AG04450 (cell line): ENCODE measurements at regions not wholly inside any gene's neighbourhood (a gene's known extent, or its start where the extent isn't known, plus 50 kb on each side); places are given as distances from the start of the nearest gene placed in this dataset.
A peak's percentile ranks its signal among the peaks of the same experiment; 100 is the strongest.

Source experiments
- CTCF ChIA-PET: fragments of 300-600, 350-600 bp; formaldehyde crosslinking; extraction: SDS; loops from one replicate; lab custom pipeline; 2022; ENCODE audit warnings: antibody characterized with exemption, inconsistent platforms; lab: Charles Lee
- POLR2A ChIA-PET: fragments of 350-600 bp; formaldehyde crosslinking; extraction: SDS; loops from one replicate; lab custom pipeline; 2021; ENCODE audit warnings: antibody characterized with exemption, inconsistent platforms; lab: Yijun Ruan, JAX
- DNase-seq: peaks from one replicate; pipeline ENCODE4 v3.0.0-alpha.2; 2011; ENCODE audit warnings: low read depth, low spot score
- H3K27ac ChIP-seq: one replicate; pipeline ENCODE4 v1.5.1; 2012; ENCODE audit warnings: low read depth, low read length, control low read depth
- H3K27me3 ChIP-seq: one replicate; pipeline ENCODE4 v1.6.0; 2012; ENCODE audit warnings: low read length; ENCODE audit not compliant: control insufficient read depth, insufficient read depth
- H3K4me3 ChIP-seq: 2 replicates; pipeline ENCODE4 v1.5.1; 2011; ENCODE audit warnings: mild to moderate bottlenecking, low read depth, low read length, control low read depth
- H3K9me3 ChIP-seq: 2 replicates; pipeline ENCODE4 v1.5.1; 2012; ENCODE audit warnings: low read length; ENCODE audit not compliant: control insufficient read depth, insufficient read depth
- CTCF ChIP-seq: IDR thresholded peaks from 2 replicates; pipeline ENCODE4 v1.5.1; 2011; ENCODE audit warnings: low read depth, low read length, control low read depth, inconsistent platforms

GRCh38 chr16:59558679-59559078 lies 824.6 kb upstream of the GOT2 start:
- no peak for TF ChIP-seq CTCF
- Histone ChIP-seq H3K27ac (no peak overlapping the region), H3K27me3 (no peaks in the 10 kb centered on the region), H3K4me3 (no peak overlapping the region), H3K9me3 (no peaks in the 10 kb centered on the region)
- POLR2A ChIA-PET: no interaction called here
- CTCF ChIA-PET: interaction anchor here (0.6 to 0.7 kb wide), 2 partner anchors 1238 to 1950 kb away, joined by 3 to 4 read pairs; no protein-coding TSS in a partner anchor
- no peak for DNase-seq

- ChIA-PET POLR2A (no interaction called here), CTCF (no interaction called here)
- no peaks in the 10 kb centered on the region for H3K27me3 ChIP-seq
- DNase-seq: no peak
- H3K9me3 ChIP-seq: no peaks in the 10 kb centered on the region
- H3K27ac ChIP-seq: no peak overlapping the region
- TF ChIP-seq CTCF: no peak
- no peak overlapping the region for H3K4me3 ChIP-seq
Measured at GRCh38 chr16:59552164-59552563, 818.0 kb upstream of the GOT2 start.

- DNase-seq: no peak
- ChIA-PET CTCF (interaction anchor here (0.7 kb wide), 1 partner anchor 11 kb away, joined by 5 read pairs; no protein-coding TSS in a partner anchor), POLR2A (no interaction called here)
- no peak overlapping the region for H3K27ac ChIP-seq
- H3K4me3 ChIP-seq: no peak overlapping the region
- TF ChIP-seq CTCF: no peak
- H3K27me3 ChIP-seq: no peaks in the 10 kb centered on the region
- H3K9me3 ChIP-seq: no peaks in the 10 kb centered on the region
Measured at GRCh38 chr16:59545721-59546120, 811.6 kb upstream of the GOT2 start.

- TF ChIP-seq CTCF: no peak
- Histone ChIP-seq H3K27me3 (no peaks in the 10 kb centered on the region), H3K4me3 (no peak overlapping the region), H3K27ac (no peak overlapping the region), H3K9me3 (no peaks in the 10 kb centered on the region)
- CTCF ChIA-PET: no interaction called here
- peak; percentile 30 for DNase-seq
- POLR2A ChIA-PET: interaction anchor here (1.0 kb wide), 1 partner anchor 30 kb away, joined by 3 read pairs; no protein-coding TSS in a partner anchor
Measured at GRCh38 chr16:59543641-59544040, 809.5 kb upstream of the GOT2 start.

GRCh38 chr16:59540621-59541020 lies 806.5 kb upstream of the GOT2 start:
- Histone ChIP-seq H3K9me3 (no peaks in the 10 kb centered on the region), H3K4me3 (no peak overlapping the region), H3K27ac (no peak overlapping the region), H3K27me3 (no peaks in the 10 kb centered on the region)
- DNase-seq: no peak
- POLR2A ChIA-PET: no interaction called here
- CTCF ChIA-PET: no interaction called here
- TF ChIP-seq CTCF: no peak
